ENCODE measurements at regions not wholly inside any gene's neighbourhood (a gene's known extent, or its start where the extent isn't known, plus 50 kb on each side); places are given as distances from the start of the nearest gene placed in this dataset.

- intact Hi-C loops (cut with micrococcal nuclease) = no loop called here
These were observed 274.4 kb downstream of the CSNK1G3 start for GRCh38 chr5:123786411-123786810.

More at GRCh38 chr5:123786411-123786810, 274.4 kb downstream of the CSNK1G3 start:
- no peaks in the 10 kb centered on the region for H3K4me1 ChIP-seq (ENCODE audit: control insufficient read depth in 1 of 2, insufficient read depth in 2 of 2, low read length in 2 of 2)
- no peak overlapping the region for H3K4me3 ChIP-seq (replicated peaks in 1 of 2; ENCODE audit: low read depth in 1 of 2, low read length in 2 of 2)
- TF ChIP-seq ZNF274 (IDR thresholded peaks at IDR 0.05; ENCODE audit: low read depth, low read length) (no peak), CTCF (IDR thresholded peaks at IDR 0.05 in 2 of 3, conservative IDR thresholded peaks at IDR 0.05 in 1 of 3; ENCODE audit: borderline replicate concordance in 1 of 3, insufficient read depth in 1 of 3, low read depth in 2 of 3, low read length in 2 of 3) (no peak), POLR2A (IDR thresholded peaks at IDR 0.05; ENCODE audit: borderline replicate concordance, extremely low read depth, insufficient read depth, insufficient read length) (no peak), ZFX (IDR thresholded peaks at IDR 0.05) (no peak), CBX3 (IDR thresholded peaks at IDR 0.05; ENCODE audit: low read depth) (no peak), SIN3A (IDR thresholded peaks at IDR 0.05; ENCODE audit: low read depth) (no peak), ELF1 (IDR thresholded peaks at IDR 0.05; ENCODE audit: borderline replicate concordance, low read depth) (no peak)
- H3K9me3 ChIP-seq (ENCODE audit: control insufficient read depth in 1 of 2, insufficient read depth in 1 of 2, low read depth in 1 of 2, low read length in 2 of 2) = peaks cover 0 to 5% of the 10 kb centered on the region in 2 experiments; a peak in 2 of 4 replicates
- no peak overlapping the region for H3K27ac ChIP-seq (ENCODE audit: low read depth, low read length)
- H3K36me3 ChIP-seq (ENCODE audit: control insufficient read depth in 1 of 2, insufficient read depth in 2 of 2, low read length in 2 of 2) = no peaks in the 10 kb centered on the region
- no peak overlapping the region for H2AFZ ChIP-seq (ENCODE audit: low read depth, low read length, poor library complexity, severe bottlenecking)
- H3K79me2 ChIP-seq (ENCODE audit: insufficient read depth, low read length) = no peaks in the 10 kb centered on the region
- H4K20me1 ChIP-seq (ENCODE audit: insufficient read depth) = no peaks in the 10 kb centered on the region
- H3K9ac ChIP-seq (ENCODE audit: low read length) = no peak overlapping the region
- ATAC-seq (no peak), DNase-seq (ENCODE audit: low read depth, low spot score) (no peak)
- no peaks in the 10 kb centered on the region for H3K9me2 ChIP-seq (ENCODE audit: insufficient read depth)
- ChIA-PET RAD21 (ENCODE audit: low non-redundant PET in 1 of 2, low total read pairs in 2 of 2, uncharacterized antibody in 2 of 2, unreplicated experiment in 2 of 2) (no interaction called here), CTCF (no interaction called here), POLR2A (no interaction called here)
- no TSS peak for BruUV-seq (replicated peaks)
- no peak overlapping the region for H3K4me2 ChIP-seq (ENCODE audit: low read length)
- no peaks in the 10 kb centered on the region for H3K27me3 ChIP-seq (ENCODE audit: insufficient read depth, low read length)

All from HCT116 (cell line).